Non-pigmented ciliary epithelial cell (primary cell): ENCODE measurements at regions not wholly inside any gene's neighbourhood (a gene's known extent, or its start where the extent isn't known, plus 50 kb on each side); places are given as distances from the start of the nearest gene placed in this dataset.
A peak's percentile ranks its signal among the peaks of the same experiment; 100 is the strongest.
"Not testable (repeated sequence)": the region's sequence is repeated elsewhere in the genome, so short reads cannot be mapped to it uniquely, and the experiment has no call there.

Experiments used
- DNase-seq: peaks from one replicate; pipeline ENCODE4 v3.0.0-alpha.2; 2010; ENCODE audit warnings: low read depth

DNA sequence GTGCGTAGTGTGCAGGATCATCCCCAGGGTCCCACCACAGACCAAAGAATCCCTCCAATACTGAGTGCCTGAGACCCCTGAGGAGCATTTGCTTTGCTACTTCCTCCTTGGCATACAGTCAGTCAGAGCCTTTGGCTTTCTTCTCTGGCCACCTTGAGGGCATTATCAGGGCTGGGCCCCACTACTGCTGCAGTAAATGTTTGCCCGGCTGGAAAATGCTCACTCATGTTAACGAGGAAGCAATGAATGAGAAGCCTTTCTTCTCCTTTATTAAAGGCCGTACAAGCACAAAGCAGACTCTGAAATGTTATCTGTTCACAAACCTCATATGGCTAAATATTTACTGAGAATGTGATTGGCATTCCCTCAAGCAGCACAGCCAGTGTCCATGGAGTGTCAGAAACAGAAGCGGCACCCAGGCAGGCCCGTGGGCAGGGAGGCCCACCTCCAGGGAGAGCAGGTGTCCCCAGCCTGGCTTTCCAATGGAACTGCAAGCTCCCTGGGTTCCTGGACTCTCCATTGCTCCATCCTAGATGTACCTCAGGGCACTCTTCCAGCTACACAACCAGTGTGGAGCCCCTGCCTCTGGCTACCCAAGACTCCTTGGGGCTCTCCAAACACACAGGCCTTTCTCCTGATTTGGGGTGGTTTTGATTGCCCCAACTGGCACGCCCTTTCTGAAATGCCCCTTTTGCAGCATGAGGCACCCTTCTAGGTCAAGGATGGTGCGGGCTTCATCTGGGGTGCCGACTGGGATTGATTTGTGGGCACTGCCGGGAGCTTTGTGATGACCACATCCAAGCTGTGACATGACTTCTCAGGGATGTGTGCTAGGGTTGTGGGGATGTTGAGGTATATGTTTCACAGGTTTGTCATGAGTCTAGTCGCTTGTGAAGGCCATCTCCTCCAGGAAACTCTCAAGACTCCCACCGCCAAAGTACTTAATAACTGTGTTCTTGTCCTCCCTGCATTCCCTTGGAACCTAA lies 195.6 kb downstream of the FAM43A start:
- no peak for DNase-seq

DNA sequence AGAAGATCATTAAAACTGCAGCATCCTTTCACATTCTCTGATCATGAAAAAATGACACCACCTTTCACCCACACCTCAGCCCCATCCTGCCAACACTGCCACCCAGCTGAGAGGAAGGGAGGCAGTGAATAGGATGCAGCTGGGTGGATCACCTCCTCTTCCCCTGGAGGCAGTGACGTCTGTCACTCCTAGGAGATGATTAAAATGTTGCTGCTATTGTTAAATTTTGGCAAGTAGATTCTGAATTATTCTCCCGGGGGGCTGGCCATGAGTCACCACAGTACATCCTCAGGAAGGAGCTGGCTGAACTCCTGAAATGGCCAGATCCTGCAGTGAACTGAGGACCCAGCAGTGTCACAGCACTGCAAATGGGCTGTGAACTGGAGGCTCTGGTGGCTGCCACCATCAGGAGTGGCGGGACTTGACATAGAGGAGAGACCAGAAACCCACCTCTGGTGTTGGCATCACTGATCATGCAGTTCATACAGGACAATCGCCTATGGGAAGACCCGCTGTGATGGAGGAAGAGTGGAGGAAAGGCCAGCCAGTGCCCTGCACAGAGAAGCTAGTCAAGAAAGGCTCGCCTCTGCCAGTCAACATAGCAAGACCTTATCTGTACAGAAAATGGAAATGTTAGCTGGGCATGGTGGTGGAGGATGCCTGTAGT lies 199.1 kb downstream of the FAM43A start:
- DNase-seq: no peak

DNA sequence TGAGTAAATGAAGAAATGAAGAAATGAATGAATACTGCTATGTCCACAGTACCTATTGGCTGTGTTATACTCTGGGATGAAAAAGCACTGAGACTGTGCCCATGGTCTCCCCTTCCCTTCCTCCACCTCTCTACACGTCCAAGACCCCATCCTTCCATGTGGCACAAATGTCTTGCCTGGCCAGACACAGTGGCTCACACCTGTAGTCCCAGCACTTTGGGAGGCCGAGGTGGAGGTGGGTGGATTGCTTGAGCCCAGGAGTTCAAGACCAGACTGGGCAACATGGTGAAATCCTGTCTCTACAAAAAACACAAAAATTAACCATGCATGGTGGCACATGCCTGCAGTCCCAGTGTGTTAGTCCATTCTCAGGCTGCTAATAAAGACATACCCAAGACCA lies 200.1 kb downstream of the FAM43A start:
- DNase-seq: no peak

DNA sequence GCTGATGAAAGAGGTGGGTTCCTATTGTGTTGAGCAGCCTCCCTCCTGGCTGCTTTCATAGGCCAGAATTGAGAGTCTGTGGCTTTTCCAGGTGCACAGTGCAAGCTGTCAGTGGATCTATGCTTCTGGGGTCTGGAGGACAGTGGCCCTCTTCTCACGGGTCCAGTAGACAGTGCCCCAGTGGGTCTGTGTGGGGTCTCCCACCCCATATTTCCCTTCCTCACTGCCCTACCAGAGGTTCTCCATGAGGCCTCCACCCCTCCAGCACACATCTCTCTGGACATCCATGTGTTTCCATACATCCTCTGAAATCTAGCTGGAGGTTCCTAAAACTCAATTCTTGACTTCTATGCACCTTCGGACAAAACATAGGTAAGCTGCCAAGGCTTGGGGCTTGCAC lies 201.2 kb downstream of the FAM43A start:
- DNase-seq: no peak

DNA sequence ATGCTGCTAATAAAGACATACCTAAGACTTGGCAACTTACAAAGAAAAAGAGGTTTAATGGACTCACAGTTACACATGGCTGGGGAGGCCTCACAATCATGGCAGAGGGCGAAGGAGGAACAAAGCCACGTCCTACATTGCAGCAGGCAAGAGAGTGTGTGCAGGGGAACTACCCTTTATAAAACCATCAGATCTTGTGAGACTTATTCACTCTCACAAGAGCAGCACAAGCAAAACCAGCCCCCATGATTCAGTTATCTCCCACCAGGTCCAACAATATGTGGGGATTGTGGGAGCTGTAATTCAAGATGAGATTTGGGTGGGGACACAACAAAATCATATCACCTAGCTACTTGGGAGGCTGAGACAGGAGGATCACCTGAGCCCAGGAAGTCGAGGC lies 202.4 kb downstream of the FAM43A start:
- not testable (repeated sequence) for DNase-seq

DNA sequence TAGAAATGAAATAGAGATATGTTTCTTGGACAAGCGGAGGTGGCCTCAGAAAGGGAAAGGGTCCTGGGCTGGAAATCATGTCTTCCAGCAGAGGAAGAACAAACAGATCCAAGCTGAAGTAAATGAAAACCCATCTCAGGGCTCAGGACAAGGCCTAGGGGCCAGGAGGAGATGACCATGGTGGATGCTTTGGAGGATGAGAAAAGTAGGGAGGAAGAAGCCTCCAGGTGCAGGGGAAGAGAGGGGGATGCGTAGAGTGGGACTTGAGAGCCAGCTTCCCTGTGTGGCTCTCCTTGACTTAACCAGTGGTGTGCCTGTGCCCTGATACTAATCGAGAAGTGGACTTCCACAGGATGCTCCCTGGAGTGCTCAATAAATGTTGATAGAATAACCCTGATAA lies 203.2 kb downstream of the FAM43A start:
- DNase-seq: no peak

DNA sequence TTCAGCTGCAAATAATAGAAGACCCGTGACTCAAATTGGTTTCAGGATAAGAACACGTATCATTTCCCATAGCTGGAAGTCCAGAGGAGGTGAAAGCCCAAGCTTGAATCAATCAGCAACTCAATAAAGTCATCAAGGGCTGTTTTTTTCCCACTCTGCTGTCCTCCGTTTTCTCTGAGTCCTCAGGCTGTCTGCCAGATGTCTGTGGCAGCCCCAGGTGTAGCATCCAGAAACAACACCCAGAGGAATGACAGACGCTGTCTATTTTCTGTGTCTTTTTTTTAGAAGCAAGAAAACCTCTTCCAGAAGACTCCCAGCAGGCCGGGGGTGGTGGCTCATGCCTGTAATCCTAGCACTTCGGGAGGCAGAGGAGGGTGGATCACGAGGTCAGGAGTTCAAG lies 204.4 kb downstream of the FAM43A start:
- no peak for DNase-seq

DNA sequence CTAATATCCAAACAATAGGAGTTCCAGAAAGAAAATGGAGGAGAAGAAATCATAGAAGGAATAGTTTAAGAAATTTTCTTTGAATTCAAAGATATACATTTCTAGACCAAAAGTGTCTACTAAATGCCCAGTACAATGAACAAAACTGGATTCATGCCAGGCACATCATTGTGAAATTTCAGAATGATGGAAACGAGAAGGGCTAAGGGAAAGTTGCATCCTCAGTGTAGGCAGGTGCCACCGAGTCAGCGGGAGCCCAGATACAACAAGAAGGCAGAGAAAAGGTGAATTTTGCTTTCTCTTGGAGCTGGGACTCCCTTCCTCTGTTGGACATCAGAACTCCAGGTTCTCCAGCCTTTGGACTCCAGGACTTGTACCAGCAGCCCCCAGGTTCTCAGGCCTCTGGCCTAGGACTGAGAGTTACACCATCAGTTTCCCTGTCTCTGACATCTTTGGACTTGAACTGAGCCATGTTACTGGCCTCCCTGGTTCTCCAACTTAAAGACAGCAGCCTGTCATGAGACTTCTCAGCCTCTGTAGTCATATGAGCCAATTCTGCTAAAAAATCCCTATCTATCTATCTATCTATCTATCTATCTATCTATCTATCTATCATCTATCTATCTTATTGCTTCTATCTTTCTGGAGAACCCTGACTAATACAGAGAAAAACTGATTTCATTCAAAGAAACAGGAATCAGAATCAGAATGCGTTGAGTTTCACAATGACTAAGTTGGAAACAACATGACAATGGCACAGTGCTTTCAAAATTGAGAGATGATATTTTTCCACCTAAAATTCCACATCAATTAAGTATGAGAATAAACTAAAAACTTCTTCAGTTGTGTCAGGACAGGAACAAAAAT lies 207.7 kb downstream of the FAM43A start:
- no peak for DNase-seq

DNA sequence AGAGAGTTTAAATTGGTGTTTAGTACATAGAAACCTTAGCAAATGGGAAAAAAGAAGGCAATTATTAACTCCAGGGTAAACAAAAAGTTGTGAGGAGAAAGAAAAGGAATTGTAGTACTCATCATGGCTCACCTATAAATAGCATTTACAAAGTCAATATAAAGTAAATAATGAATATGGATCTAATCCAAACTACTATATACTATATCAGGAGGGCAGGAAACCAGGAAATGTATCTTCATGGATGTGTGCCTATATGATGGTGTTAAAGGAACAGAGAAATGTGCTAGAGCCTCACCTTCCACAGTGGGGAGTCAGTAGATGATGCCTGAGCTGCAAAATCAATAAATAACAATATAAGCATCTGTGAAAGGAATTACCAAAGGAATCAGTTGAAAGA lies 208.9 kb downstream of the FAM43A start:
- no peak for DNase-seq

DNA sequence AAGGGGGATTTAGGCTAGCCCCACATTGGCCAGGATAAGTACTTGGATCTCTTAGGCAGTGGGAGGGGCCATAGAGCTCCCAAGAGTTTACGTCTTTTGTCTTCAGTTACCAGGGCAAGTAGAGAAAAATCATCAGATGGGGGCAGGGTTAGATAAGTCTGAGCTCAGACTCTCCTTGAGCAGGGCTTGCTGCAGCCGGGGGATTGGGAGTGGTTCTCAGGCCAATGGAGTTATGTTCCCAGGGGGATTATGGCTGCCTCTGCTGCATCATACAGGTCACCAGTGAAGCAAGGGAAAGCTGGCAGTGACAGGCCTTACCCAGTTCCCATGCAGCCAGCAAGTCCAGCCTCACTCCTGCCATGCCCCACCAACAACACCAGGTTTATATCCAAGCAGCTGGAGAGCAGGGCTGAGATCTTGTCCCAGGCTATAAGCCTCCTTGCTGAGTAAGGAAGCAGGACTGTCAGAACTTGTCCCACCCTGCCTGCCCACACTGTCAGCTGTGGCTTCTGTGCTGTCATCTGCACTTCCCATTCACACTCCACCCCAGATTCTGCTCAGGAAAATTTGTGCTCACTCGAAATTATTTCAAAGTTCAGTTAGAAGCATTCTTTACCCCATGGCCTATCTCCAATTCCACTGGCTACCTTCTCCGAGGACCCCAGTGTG lies 215.3 kb downstream of the FAM43A start:
- no peak for DNase-seq

DNA sequence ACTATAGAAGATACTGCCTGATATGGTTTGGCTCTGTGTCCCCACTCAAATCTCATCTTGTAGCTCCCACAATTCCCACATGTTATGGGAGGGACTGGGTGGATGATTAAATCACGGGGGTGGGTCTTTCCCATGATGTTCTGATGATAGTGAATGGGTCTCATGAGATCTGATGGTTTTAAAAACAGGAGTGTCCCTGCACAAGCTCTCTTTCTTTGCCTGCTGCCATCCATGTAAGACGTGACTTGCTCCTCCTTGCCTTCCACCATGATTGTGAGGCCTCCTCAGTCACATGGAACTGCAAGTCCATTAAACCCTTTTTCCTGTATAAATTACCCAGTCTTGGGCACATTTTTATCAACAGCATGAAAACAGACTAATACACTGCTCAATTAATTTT lies 217.8 kb downstream of the FAM43A start:
- not testable (repeated sequence) for DNase-seq

DNA sequence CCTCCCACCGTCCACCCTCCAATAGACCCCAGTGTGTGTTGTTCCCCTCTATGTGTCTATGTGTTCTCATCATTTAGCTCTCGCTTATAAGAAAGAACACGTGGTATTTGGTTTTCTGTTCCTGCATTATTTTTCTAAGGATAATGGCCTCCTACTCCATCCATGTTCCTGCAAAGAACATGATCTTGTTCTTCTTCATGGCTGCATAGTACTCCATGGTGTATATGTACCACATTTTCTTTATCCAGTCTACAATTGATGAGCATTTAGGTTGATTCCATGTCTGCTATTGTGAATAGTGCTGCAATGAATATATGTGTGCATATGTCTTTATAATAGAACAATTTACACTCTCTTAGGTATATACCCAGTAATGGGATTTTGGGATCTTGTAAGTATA lies 219.3 kb downstream of the FAM43A start:
- not testable (repeated sequence) for DNase-seq

DNA sequence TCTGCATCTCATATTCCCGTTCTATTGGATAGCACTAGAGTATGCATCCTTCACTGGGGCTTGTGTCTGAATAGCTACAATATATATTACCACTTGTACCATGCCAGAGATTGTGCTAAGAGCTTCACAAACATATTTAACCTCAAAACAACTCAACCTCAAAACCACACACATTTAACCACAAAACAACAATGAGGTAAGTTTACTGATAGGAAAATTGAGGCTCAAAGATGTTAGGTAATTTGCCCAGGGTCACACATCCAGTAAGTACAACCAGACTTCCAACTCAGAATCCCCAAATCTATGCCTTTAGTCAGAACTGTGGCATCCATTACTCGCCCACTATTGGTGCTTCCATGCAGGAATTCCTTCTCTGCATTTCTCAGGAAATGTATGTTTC lies 220.0 kb downstream of the FAM43A start:
- peak; percentile 54 for DNase-seq

DNA sequence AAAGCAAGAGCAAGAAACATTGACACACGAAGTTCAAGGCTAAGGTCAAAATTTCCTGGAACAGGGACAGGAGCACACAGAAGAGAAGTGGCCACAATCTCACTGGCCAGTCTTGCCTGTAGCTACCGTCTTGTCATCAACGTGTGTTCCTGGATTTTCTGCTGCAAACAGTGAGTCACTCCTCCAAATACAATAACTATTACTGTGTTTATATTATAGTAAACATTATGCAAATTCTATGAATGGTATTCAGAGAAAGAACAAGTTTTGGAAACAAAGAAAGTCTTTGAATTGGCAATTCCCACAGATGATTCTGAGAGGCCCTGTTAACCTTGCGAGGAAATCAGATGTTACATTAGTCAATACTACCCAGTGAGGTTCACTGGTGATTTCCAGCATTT lies 220.5 kb downstream of the FAM43A start:
- DNase-seq: no peak

DNA sequence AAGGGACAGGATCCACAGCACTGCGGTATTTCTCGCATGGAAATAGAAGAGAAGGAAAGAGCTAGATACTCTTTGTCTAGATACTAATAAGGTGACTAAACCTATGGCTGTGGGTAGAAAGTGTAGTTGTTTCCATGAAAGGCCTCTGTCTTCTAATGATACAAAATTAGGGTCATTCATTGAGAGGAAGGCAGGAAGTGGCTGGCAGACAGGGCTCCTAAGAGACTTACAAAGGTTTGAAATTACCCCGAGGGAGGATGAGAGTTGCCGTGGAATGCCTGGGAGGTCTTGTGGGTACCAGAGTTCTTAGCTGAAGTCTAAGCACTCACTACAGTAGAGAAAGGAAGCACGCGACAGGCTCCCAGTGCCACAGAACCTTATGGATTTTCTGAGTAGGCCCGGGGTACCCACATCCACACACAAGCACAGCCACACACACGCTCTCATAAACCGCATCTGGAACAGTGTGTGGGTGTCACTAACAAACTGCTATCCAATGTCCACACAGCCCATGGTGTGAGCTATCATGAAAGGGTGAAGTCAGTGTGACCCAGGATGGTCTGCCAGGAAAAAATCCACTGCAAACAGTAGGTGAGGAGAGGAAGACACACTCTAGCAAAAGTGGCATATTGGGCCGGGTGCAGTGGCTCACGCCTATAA lies 221.4 kb downstream of the FAM43A start:
- DNase-seq: no peak

DNA sequence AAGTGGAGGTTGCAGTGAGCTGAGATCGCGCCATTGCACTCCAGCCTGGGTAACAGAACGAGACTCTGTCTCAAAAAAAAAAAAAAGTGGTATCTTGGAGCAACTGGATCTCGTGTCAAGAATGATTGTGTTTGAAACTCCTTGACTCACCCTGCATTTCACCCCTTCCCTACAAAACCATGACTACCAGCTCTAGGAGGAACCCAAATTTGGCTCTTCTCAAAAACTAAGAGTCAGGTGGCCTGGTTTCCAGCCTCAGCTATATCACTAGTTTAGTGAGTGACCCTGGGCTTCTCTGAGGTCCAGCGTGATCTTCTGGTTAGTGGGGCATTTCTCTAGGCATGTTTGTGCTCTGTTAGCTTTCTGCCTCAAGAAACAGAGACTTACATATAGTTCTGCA lies 222.1 kb downstream of the FAM43A start:
- DNase-seq: no peak

DNA sequence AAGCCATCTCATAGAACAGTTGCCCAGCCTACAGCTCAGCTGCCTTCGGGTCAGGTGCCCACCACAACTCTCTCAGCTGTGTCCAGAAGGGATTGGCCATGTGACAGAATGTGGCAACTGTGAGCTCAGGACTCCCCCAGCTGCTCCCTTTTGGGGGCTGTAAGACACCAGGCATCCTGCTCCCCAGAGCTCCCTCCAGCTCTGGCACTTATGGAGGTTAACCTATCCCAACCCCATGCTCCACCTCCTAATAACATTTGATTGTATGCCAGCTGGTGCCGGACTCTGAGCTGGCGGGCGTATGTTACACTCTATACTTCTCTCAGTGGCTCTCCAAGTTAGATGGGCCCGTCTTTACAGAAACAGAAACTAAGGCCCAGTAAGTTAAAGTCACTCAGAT lies 222.8 kb downstream of the FAM43A start:
- DNase-seq: no peak

DNA sequence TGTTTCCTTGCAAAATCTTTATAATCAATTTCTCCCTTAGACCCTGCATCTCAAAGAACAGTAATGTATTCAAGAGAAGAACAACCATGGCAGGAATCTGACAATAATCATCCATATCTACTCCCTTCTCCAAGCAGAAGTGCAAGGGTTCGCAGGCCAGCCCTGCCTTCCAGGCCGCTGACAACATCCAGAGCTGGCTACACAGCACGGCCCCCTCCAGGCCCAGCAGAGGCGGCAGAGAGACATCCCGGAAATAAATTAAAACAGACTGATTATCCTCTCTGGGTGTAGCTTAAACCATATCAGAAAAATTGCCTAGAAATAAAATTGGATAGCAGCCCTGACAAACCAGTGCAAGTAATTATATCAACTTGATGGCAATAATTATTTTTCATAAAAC lies 223.3 kb downstream of the FAM43A start:
- no peak for DNase-seq

DNA sequence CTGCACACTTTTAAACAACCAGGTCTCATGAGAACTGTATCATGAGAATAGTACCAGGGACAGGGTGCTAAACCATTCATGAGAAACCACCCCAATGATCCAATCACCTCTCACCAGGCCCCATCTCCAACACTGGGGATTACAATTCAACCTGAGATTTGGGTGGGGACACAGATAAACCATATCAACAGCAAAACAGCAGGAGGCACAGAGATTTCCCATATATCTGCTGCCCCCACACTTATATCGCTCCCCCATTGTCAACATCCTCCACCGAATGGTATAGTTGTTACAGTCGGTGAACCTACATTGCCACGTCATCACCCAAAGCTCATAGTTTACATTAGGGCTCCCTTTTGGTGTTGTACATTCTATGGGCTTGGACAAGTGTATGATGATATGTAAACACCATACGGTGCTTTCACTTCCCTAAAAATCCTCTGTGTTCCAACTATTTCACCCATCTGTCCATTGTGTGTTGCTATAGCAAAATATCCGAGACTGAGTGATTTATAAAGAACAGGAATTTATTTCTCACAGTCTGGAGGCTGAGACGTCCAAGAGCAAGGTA lies 224.8 kb downstream of the FAM43A start:
- DNase-seq: no peak

DNA sequence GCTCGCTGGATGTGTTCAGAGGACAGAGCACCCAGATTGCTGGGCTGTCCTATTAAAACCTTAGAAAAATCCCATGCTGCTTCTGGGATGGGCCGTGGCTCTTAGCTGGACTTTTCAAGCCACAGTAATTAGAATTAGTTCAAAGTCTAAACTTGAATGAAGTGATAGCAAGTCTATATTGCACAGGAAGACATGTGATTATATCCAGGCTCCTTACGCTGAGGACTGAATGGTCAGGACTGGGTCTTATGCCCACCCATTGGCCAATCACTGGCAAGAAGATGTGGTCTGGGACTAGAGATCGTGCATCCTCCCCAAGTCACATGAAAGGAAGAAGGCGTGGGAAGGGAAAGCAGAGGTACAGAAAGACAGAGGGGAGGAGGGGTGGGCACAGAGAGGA lies 227.6 kb downstream of the FAM43A start:
- no peak for DNase-seq

DNA sequence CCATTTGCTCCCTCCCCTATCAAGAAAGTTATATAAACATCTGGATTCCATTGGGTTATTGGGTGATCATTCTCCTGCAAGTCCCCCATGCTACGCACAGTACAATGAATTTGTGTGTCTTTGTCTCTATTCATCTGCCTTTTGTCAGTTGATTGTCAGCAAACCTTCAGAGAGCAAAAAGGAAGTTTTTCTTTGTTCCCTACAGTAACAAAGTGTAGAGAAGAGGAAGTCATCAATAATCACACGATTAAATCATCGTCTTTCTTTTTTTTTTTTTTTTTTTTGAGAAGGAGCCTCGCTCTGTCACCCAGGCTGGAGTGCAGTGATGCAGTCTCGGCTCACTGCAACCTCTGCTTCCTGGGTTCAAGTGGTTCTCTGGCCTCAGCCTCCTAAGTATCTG lies 239.2 kb downstream of the FAM43A start:
- DNase-seq: not testable (repeated sequence)
